Fibroblast of skin of right quadriceps (primary cell): ENCODE measurements at regions not wholly inside any gene's neighbourhood (a gene's known extent, or its start where the extent isn't known, plus 50 kb on each side); places are given as distances from the start of the nearest gene placed in this dataset.
A peak's percentile ranks its signal among the peaks of the same experiment; 100 is the strongest.

Experiments used
- DNase-seq: peaks from one replicate; pipeline ENCODE4 v3.0.0-alpha.2; 2013

GRCh38 chr1:87512431-87512830 is 183.8 kb downstream of the LMO4 start:
- DNase-seq: peak; percentile 49

- peak; percentile 60 for DNase-seq
Measured at GRCh38 chr1:87513255-87513654, 184.6 kb downstream of the LMO4 start.

- DNase-seq: peak; percentile 28
Measured at GRCh38 chr1:87513966-87514660, 185.4 kb downstream of the LMO4 start.

- DNase-seq: peak; percentile 46
Measured at GRCh38 chr1:87515781-87516180, 187.1 kb downstream of the LMO4 start.

- DNase-seq: no peak
Measured at GRCh38 chr1:87518794-87519193, 190.1 kb downstream of the LMO4 start.

GRCh38 chr1:87521452-87521851 is 192.8 kb downstream of the LMO4 start:
- DNase-seq: no peak

- no peak for DNase-seq
Measured at GRCh38 chr1:87523466-87523865, 194.8 kb downstream of the LMO4 start.

GRCh38 chr1:87524021-87524754 is 195.5 kb downstream of the LMO4 start:
- no peak for DNase-seq

- no peak for DNase-seq
Measured at GRCh38 chr1:87528754-87529517, 200.3 kb downstream of the LMO4 start.

- no peak for DNase-seq
Measured at GRCh38 chr1:87530042-87530807, 201.5 kb downstream of the LMO4 start.

GRCh38 chr1:87535551-87535950 is 206.9 kb downstream of the LMO4 start:
- DNase-seq: no peak

GRCh38 chr1:87539147-87539546 is 210.5 kb downstream of the LMO4 start:
- DNase-seq: no peak

- no peak for DNase-seq
Measured at GRCh38 chr1:87542697-87543096, 214.0 kb downstream of the LMO4 start.

- no peak for DNase-seq
Measured at GRCh38 chr1:87549738-87550137, 221.1 kb downstream of the LMO4 start.

- DNase-seq: no peak
Measured at GRCh38 chr1:87553511-87553910, 224.8 kb downstream of the LMO4 start.

GRCh38 chr1:87555366-87555765 is 226.7 kb downstream of the LMO4 start:
- no peak for DNase-seq

- no peak for DNase-seq
Measured at GRCh38 chr1:87556326-87556725, 227.6 kb downstream of the LMO4 start.

GRCh38 chr1:87558921-87559320 is 230.2 kb downstream of the LMO4 start:
- no peak for DNase-seq

GRCh38 chr1:87560137-87560536 is 231.5 kb downstream of the LMO4 start:
- no peak for DNase-seq

- peak; percentile 37 for DNase-seq
Measured at GRCh38 chr1:87560601-87561360, 232.1 kb downstream of the LMO4 start.

GRCh38 chr1:87563211-87563610 is 234.5 kb downstream of the LMO4 start:
- DNase-seq: no peak

- no peak for DNase-seq
Measured at GRCh38 chr1:87565861-87566260, 237.2 kb downstream of the LMO4 start.
